Heart right ventricle (tissue), 16 donors: ENCODE measurements at regions not wholly inside any gene's neighbourhood (a gene's known extent, or its start where the extent isn't known, plus 50 kb on each side); places are given as distances from the start of the nearest gene placed in this dataset.

Experiments used
- ATAC-seq, 8 donors: fragments of 200-7000 bp; cut with Tn5 transposase; one replicate each; pipeline ENCODE4 v1.9.1; 2020; ENCODE audit warnings: mild to moderate bottlenecking in 8 of 8, moderate library complexity in 8 of 8, moderate number of reproducible peaks in 1 of 8
- DNase-seq, 2 donors: peaks; one replicate each; pipeline ENCODE4 v3.0.0-alpha.2; 2020
- H3K27ac ChIP-seq, 10 donors: fragments of 200-600 bp; sonication (generic) in 2 of 10; one replicate each; pipeline versions ENCODE4 v1.5.0 to v1.8.0; 2020 to 2022; ENCODE audit warnings: mild to moderate bottlenecking in 3 of 10
- H3K27me3 ChIP-seq, 7 donors: fragments of 200-600 bp; one replicate each; pipeline ENCODE4 v1.8.0; 2021 to 2022; ENCODE audit warnings: mild to moderate bottlenecking in 2 of 7
- H3K36me3 ChIP-seq, 9 donors: fragments of 200-600 bp; sonication (generic) in 1 of 9; one replicate each; pipeline versions ENCODE4 v1.5.0 to v1.8.0; 2020 to 2022; ENCODE audit warnings: mild to moderate bottlenecking in 2 of 9
- H3K4me1 ChIP-seq, 9 donors: fragments of 200-600 bp; sonication (generic) in 1 of 9; one replicate each; pipeline versions ENCODE4 v1.5.0 to v1.8.0; 2020 to 2022; ENCODE audit warnings: mild to moderate bottlenecking in 4 of 9
- H3K4me3 ChIP-seq, 10 donors: fragments of 200-600 bp; sonication (generic) in 2 of 10; one replicate each; pipeline versions ENCODE4 v1.5.0 to v1.8.0; 2020 to 2022; ENCODE audit warnings: mild to moderate bottlenecking in 7 of 10, moderate library complexity in 2 of 10
- H3K9me3 ChIP-seq, 11 donors: fragments of 200-600 bp in 10 of 11; sonication (generic) in 2 of 11; one replicate each; pipeline versions ENCODE4 v1.5.0 to v1.8.0; 2013 to 2022; ENCODE audit warnings: mild to moderate bottlenecking in 2 of 11, control low read depth in 1 of 11, moderate library complexity in 1 of 11
- CTCF ChIP-seq, 9 donors: fragments of 200-600 bp; sonication (generic) in 2 of 9; IDR thresholded peaks; one replicate each; pipeline versions ENCODE4 v1.5.0 to v1.8.0; 2021 to 2022; ENCODE audit warnings: antibody characterized with exemption in 9 of 9, mild to moderate bottlenecking in 5 of 9, moderate library complexity in 1 of 9
- WGBS, 2 donors: extraction: QIAGEN DNeasy Blood & Tissue Kit; methylation state at CpG; one replicate each; pipeline ENCODE4 v1.1.7; 2013; ENCODE audit warnings: inconsistent platforms in 1 of 2; 5-methylcytosine and 5-hydroxymethylcytosine counted together
- intact Hi-C, 10 donors: fragments of 100-400 bp; cut with DNase I; formaldehyde crosslinking; loops; one replicate each; pipeline versions ENCODE4 v1.11.1 to v1.14.2; 2022
- donor health status: Arrhythmogenic right ventricular cardiomyopathy.
- donor health status: ischemic (EF 13 %, LVEDD 7.1; RV severe dilation, severe dysfunction).
- donor health status: healthy with polysubstance abuse.
- donor health status: DM: no; HTN: yes; CAD: no.
- donor health status: DM: no; HTN: no; CAD: no.
- donor health status: ischemic (EF 25% LVEDD 6.9; RV normal size, moderate dysfunction).
- donor health status: ischemic (EF 25% LVEDD 5.7; RV mildly dilated, moderate dysfunction).
- donor health status: healthy.
- donor health status: DM: yes; HTN: yes; CAD: no.
- donor health status: Ischemic cardiomyopathy.
- donor health status: ischemic (EF 35%, LVEDD 5.7; RV mildly dilated, moderate dysfunction).
- donor health status: nonischemic (EF 11% LVEDD 7.7; RV severe dilation, severe dysfunction).
- donor health status: DM: yes; HTN: yes; CAD: no.
- donor health status: PGD.
- donor health status: ischemic (EF 29% LVEDD 5.4; RV normal size, mild dysfunction).
- donor health status: nonischemic (EF 23%, LVEDD 6.1; RV moderate dilation, normal function).

- DNase-seq (no peak), ATAC-seq (peak in 1 of 8 donors; percentile 57)
- peak overlapping the region in 4 of 10 donors; percentile 14 to 46 (median 36) for H3K27ac ChIP-seq
- intact Hi-C loops, result no loop called here
- H3K36me3 ChIP-seq, result no peaks in the 10 kb centered on the region
- H3K4me1 ChIP-seq, result peaks cover 0 to 8% (median 0%) of the 10 kb centered on the region in 9 donors
- H3K4me3 ChIP-seq, result no peak overlapping the region
- H3K9me3 ChIP-seq, result no peaks in the 10 kb centered on the region
- TF ChIP-seq CTCF (IDR thresholded peaks at IDR 0.05), result no peak
- H3K27me3 ChIP-seq, result no peaks in the 10 kb centered on the region
- 33 to 50% methylated on average over 6 of the region's 6 CpGs for WGBS, 2 donors
Observed at GRCh38 chr12:43111608-43112007, 440.4 kb downstream of the ADAMTS20 start.

GRCh38 chr12:43109631-43110345, 442.2 kb downstream of the ADAMTS20 start:
- intact Hi-C loops, result no loop called here
- H3K27ac ChIP-seq, result peak overlapping the region in 1 of 10 donors; percentile 38
- no peaks in the 10 kb centered on the region for H3K36me3 ChIP-seq
- ATAC-seq (no peak), DNase-seq (no peak)
- 78 to 81% methylated on average over 2 of the region's 2 CpGs for WGBS, 2 donors
- no peaks in the 10 kb centered on the region for H3K27me3 ChIP-seq
- no peak for TF ChIP-seq CTCF (IDR thresholded peaks at IDR 0.05)
- H3K9me3 ChIP-seq, result no peaks in the 10 kb centered on the region
- H3K4me3 ChIP-seq, result no peak overlapping the region
- peaks cover 0 to 8% (median 0%) of the 10 kb centered on the region in 9 donors for H3K4me1 ChIP-seq

GRCh38 chr12:43108656-43109055, 443.3 kb downstream of the ADAMTS20 start:
- WGBS, 2 donors, result 69 to 81% methylated on average over 3 of the region's 3 CpGs
- no peak overlapping the region for H3K4me3 ChIP-seq
- H3K27me3 ChIP-seq, result no peaks in the 10 kb centered on the region
- intact Hi-C loops, result no loop called here
- H3K27ac ChIP-seq, result no peak overlapping the region
- DNase-seq (no peak), ATAC-seq (no peak)
- peaks cover 0 to 8% (median 0%) of the 10 kb centered on the region in 9 donors for H3K4me1 ChIP-seq
- no peaks in the 10 kb centered on the region for H3K9me3 ChIP-seq
- H3K36me3 ChIP-seq, result no peaks in the 10 kb centered on the region
- no peak for TF ChIP-seq CTCF (IDR thresholded peaks at IDR 0.05)

- H3K36me3 ChIP-seq, result no peaks in the 10 kb centered on the region
- no peaks in the 10 kb centered on the region for H3K9me3 ChIP-seq
- H3K4me1 ChIP-seq, result peaks cover 0 to 8% (median 0%) of the 10 kb centered on the region in 9 donors
- no peak overlapping the region for H3K4me3 ChIP-seq
- WGBS, 2 donors, result 63 to 79% methylated on average over 2 of the region's 2 CpGs
- no peak for TF ChIP-seq CTCF (IDR thresholded peaks at IDR 0.05)
- H3K27me3 ChIP-seq, result no peaks in the 10 kb centered on the region
- no peak for DNase-seq
- intact Hi-C loops, result no loop called here
- H3K27ac ChIP-seq, result no peak overlapping the region
- ATAC-seq, result no peak
Observed at GRCh38 chr12:43107026-43107775, 444.8 kb downstream of the ADAMTS20 start.
